GM10266 (cell line): ENCODE measurements at regions not wholly inside any gene's neighbourhood (a gene's known extent, or its start where the extent isn't known, plus 50 kb on each side); places are given as distances from the start of the nearest gene placed in this dataset.

Experiments used
- DNase-seq: peaks from one replicate; pipeline ENCODE4 v3.0.0; 2012; ENCODE audit errors: extremely low spot score
- CTCF ChIP-seq: IDR thresholded peaks from 2 replicates; pipeline ENCODE4 v1.5.1; 2012; ENCODE audit warnings: mild to moderate bottlenecking, low read depth; ENCODE audit not compliant: control insufficient read depth, insufficient read depth; ENCODE audit errors: missing control alignments

GRCh38 chr12:25013061-25013460, 64.2 kb upstream of the BCAT1 start:
- DNase-seq, result no peak
- TF ChIP-seq CTCF, result no peak

- DNase-seq, result no peak
- no peak for TF ChIP-seq CTCF
These were observed 60.7 kb upstream of the BCAT1 start for GRCh38 chr12:25009496-25010092.

DNA sequence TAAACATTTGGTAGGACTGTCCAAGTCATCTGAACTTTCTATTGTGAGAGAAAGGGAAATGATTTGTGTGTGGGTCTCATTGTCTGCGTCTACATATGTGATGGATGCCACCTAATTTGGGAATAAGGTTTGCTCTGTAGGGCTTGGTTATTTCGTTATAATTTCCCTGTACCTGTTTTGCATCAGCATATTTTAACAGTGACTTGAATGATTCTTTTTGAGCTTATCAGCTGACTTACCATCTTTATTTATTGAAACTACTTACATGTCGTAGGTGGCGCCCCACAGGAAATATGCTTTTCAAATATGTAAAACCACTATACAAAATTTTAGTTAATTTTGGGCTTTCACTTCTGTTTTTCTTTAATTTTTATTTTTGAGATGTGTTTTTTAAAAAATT, 56.5 kb upstream of the BCAT1 start:
- DNase-seq, result no peak
- TF ChIP-seq CTCF, result no peak

DNA sequence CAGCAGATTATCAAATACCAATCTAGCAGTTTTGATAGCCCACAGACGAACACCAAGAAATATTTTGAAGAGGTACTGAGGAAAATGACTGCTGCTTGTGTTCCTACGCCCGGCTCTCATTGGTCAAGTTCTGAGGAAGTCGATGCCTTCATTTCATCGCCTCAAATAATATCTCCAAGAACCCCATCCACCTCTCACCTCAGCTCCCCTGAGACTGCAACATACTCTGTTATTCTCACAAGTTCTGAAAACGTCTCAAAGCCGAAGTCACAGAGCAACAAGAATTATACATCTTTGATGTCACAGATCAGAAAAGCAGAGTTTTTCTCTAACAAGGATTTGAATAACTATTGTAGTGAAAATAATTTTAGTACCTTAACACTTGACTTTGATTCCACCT, 55.5 kb upstream of the BCAT1 start:
- no peak for DNase-seq
- no peak for TF ChIP-seq CTCF

DNA sequence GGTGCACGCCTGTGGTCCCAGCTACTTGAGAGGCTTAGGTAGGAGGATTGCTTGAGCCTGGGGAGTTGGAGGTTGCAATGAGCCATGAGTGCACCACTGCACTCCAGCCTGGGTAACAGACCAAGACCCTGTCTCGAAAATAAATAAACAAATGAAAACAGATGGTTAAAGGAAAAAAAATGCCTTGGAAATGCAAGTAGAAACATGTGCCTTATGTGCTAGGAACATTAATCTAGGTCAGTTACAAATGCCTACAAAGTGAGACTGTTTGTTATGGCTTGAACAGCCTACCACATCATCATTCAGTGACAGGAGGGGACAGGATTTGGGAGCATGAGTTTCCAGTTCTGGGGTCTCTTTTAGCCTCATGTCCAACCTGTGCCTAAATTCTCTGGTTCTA, 52.4 kb upstream of the BCAT1 start:
- TF ChIP-seq CTCF, result no peak
- DNase-seq, result no peak
